AG08396 (cell line): ENCODE measurements at regions not wholly inside any gene's neighbourhood (a gene's known extent, or its start where the extent isn't known, plus 50 kb on each side); places are given as distances from the start of the nearest gene placed in this dataset.

Source experiments
- DNase-seq: peaks from one replicate; pipeline ENCODE4 v3.0.0; 2012; ENCODE audit warnings: low spot score, mixed read lengths

DNA sequence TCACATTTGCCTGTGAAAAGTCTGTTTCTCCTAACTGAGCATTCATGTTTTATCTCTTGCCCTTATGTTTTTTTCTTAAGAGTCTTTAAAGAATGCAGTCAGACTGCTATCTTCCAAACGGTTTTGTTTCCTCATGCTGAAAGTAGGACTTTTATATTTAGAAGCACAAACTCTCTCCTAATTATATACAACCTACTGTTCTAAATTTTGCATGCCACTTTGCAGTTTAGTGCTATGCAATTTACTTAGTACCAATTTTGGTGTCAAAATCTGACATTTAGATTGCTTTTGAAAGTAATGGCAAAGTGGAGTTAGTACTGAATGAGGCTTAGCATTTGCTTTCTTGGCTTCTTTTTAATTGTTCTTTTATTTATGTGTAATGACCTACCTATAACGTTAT is 55.1 kb upstream of the PCDH20 start:
- DNase-seq: no peak

DNA sequence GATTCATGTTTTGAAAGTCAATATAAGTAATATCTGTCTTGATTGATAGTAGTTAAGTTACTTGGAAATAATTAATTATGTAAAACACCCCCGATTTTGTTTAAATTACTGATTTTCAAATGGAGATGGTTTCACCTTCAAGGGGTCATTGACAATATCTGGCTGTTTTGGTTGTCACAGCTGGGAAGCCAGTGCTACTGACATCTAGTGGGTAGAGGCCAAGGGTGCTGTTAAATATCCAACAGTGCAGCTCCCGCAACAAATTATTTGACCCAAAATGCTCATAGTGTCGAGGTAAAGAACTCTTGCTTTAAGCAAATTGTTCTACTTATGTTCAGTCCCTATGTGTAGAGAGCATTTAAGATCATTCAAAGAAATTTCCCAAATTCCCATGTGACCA is 50.6 kb upstream of the PCDH20 start:
- no peak for DNase-seq
